ENCODE measurements at regions not wholly inside any gene's neighbourhood (a gene's known extent, or its start where the extent isn't known, plus 50 kb on each side); places are given as distances from the start of the nearest gene placed in this dataset.

DNA sequence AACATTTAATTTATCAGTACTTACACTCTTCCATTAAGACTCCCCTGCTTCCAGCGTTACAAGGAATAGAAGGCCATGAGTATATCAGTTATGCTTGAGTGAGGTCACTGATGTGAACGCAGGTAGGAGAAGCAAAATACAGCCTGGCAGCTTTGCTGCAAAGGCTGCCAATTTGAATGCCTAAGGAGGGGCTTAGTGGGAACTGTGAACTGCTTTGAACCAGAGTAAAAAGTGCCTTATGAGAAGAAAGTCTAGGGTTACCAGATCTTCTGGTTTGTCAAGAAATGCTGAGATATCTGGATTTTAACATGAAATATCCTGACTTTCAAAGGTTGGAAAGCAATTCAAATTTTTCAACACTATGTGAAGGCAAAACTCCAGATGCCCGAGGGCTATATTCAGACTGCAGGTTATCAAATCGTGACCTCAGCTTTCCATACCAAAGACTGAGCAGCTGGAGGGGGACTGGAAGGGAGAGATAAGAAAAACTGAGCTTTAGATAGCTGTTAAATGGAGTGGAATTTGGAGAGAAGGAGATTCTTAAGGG, 446.3 kb upstream of the NECTIN3 start (continued):
- TF ChIP-seq, protein P1, sequence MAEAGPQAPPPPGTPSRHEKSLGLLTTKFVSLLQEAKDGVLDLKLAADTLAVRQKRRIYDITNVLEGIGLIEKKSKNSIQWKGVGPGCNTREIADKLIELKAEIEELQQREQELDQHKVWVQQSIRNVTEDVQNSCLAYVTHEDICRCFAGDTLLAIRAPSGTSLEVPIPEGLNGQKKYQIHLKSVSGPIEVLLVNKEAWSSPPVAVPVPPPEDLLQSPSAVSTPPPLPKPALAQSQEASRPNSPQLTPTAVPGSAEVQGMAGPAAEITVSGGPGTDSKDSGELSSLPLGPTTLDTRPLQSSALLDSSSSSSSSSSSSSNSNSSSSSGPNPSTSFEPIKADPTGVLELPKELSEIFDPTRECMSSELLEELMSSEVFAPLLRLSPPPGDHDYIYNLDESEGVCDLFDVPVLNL (CRISPR knock-in tag; IDR thresholded peaks at IDR 0.05; ENCODE audit: low read depth), result no peak
- TF ChIP-seq ZNF583 (CRISPR knock-in tag; IDR thresholded peaks at IDR 0.05) (no peak), E2F6 (IDR thresholded peaks at IDR 0.05; ENCODE audit: borderline replicate concordance in 1 of 2, extremely low read depth in 1 of 2, insufficient read depth in 1 of 2, insufficient read length in 1 of 2, low read depth in 1 of 2, low read length in 1 of 2, poor library complexity in 1 of 2, severe bottlenecking in 1 of 2) (no peak), STAT5A (IDR thresholded peaks at IDR 0.05; ENCODE audit: borderline replicate concordance, low read length) (peak; percentile 64), ADNP (tag; IDR thresholded peaks at IDR 0.05) (0 out of 2 replicates have a peak, but pooled peaks have one; percentile 29), ATF3 (IDR thresholded peaks at IDR 0.05) (peak; percentile 18), ATF3 (CRISPR knock-in tag; conservative IDR thresholded peaks at IDR 0.05) (no peak), GATA2 (CRISPR knock-in tag; IDR thresholded peaks at IDR 0.05) (peak; percentile 58), ZNF212 (CRISPR knock-in tag; IDR thresholded peaks at IDR 0.05) (no peak), NCOA1 (IDR thresholded peaks at IDR 0.05; ENCODE audit: low read depth) (peak; percentile 29; the same call in 1 of the 2 replicates), SMARCE1 (IDR thresholded peaks at IDR 0.05) (peak; percentile 65; the same call in 1 of the 2 replicates), MAZ (CRISPR knock-in tag; conservative IDR thresholded peaks at IDR 0.05 in 1 of 2, IDR thresholded peaks at IDR 0.05 in 1 of 2) (no peak), TEAD1 (CRISPR knock-in tag; IDR thresholded peaks at IDR 0.05) (0 out of 4 replicates have a peak, but pooled peaks of 1 of the 2 experiments have one; percentile 47), PML (IDR thresholded peaks at IDR 0.05; ENCODE audit: low read length) (peak; percentile 64; the same call in 1 of the 2 replicates), ZHX1 (conservative IDR thresholded peaks at IDR 0.05; ENCODE audit: low read length) (no peak), ZNF766 (CRISPR knock-in tag; conservative IDR thresholded peaks at IDR 0.05) (no peak), RBM34 (IDR thresholded peaks at IDR 0.05; ENCODE audit: borderline replicate concordance, insufficient read depth, low read length) (no peak), TBP (optimal IDR thresholded peaks at IDR 0.05; ENCODE audit: low read depth, low read length) (no peak), ZBTB17 (CRISPR knock-in tag; IDR thresholded peaks at IDR 0.05) (0 out of 2 replicates have a peak, but pooled peaks have one; percentile 60), ZNF57 (CRISPR knock-in tag; IDR thresholded peaks at IDR 0.05) (no peak), NR3C1 (CRISPR knock-in tag; IDR thresholded peaks at IDR 0.05) (no peak), BHLHE40 (IDR thresholded peaks at IDR 0.05; ENCODE audit: low read length) (peak; percentile 42; the same call in 1 of the 2 replicates), HSF4 (CRISPR knock-in tag; IDR thresholded peaks at IDR 0.05; ENCODE audit: borderline replicate concordance) (no peak)
- TF ChIP-seq, protein P2, sequence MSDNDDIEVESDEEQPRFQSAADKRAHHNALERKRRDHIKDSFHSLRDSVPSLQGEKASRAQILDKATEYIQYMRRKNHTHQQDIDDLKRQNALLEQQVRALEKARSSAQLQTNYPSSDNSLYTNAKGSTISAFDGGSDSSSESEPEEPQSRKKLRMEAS (CRISPR knock-in tag; IDR thresholded peaks at IDR 0.05), result no peak

Data from K562 (cell line).